Erythroblast (primary cell): ENCODE measurements at regions not wholly inside any gene's neighbourhood (a gene's known extent, or its start where the extent isn't known, plus 50 kb on each side); places are given as distances from the start of the nearest gene placed in this dataset.

Experiments used
- GATA1 ChIP-seq: IDR thresholded peaks from 2 replicates; pipeline ENCODE4 v1.6.1; 2011; ENCODE audit warnings: low read depth, mild to moderate bottlenecking, control low read depth, low read length, moderate library complexity
- POLR2A ChIP-seq: IDR thresholded peaks from 2 replicates; pipeline ENCODE4 v1.6.1; 2011; ENCODE audit warnings: mild to moderate bottlenecking, low read length

DNA sequence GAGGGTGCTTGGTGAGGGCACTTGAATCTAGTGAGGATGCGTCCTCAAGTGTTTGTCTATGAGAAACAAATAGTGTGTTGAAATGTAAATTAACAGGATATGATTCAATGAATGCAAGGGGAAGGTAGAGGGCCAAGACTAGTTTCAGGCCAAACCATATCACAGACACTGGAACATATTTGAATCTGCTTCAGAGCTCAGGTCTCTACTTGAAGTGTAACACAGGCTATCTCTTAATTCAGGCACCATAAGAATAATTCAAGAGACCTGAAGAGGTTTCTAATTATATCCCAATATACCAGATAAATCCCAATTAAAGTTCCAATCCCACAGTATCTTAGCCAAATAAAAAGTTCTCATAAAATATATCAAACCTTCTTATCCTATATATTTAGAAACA is 146.5 kb upstream of the INTU start:
- TF ChIP-seq POLR2A (no peak), GATA1 (no peak)
